GM18867 (cell line): ENCODE measurements at regions not wholly inside any gene's neighbourhood (a gene's known extent, or its start where the extent isn't known, plus 50 kb on each side); places are given as distances from the start of the nearest gene placed in this dataset.
"Not testable (repeated sequence)": the region's sequence is repeated elsewhere in the genome, so short reads cannot be mapped to it uniquely, and the experiment has no call there.

ENCODE experiments used
- ATAC-seq: cut with Tn5 transposase; IDR thresholded peaks from one replicate; pipeline ENCODE4 v1.9.1; 2021; ENCODE audit warnings: mild to moderate bottlenecking, moderate library complexity; ENCODE audit not compliant: unreplicated experiment

- not testable (repeated sequence) for ATAC-seq
Measured at GRCh38 chr2:212875950-212876349, 275.5 kb downstream of the IKZF2 start.

GRCh38 chr2:212873256-212873655 is 278.2 kb downstream of the IKZF2 start:
- no peak for ATAC-seq

GRCh38 chr2:212871597-212871996 is 279.8 kb downstream of the IKZF2 start:
- ATAC-seq: no peak

GRCh38 chr2:212864186-212864585 is 287.2 kb downstream of the IKZF2 start:
- no peak for ATAC-seq

- ATAC-seq: no peak
Measured at GRCh38 chr2:212863185-212863588, 288.2 kb downstream of the IKZF2 start.

GRCh38 chr2:212858496-212858895 is 292.9 kb downstream of the IKZF2 start:
- no peak for ATAC-seq

- no peak for ATAC-seq
Measured at GRCh38 chr2:212854771-212855170, 296.6 kb downstream of the IKZF2 start.

GRCh38 chr2:212854116-212854515 is 297.3 kb downstream of the IKZF2 start:
- no peak for ATAC-seq

- ATAC-seq: no peak
Measured at GRCh38 chr2:212845941-212846340, 305.5 kb downstream of the IKZF2 start.

- ATAC-seq: no peak
Measured at GRCh38 chr2:212843409-212844199, 305.0 kb upstream of the ERBB4 start.

- ATAC-seq: no peak
Measured at GRCh38 chr2:212842544-212843185, 304.1 kb upstream of the ERBB4 start.

- no peak for ATAC-seq
Measured at GRCh38 chr2:212841460-212841859, 302.9 kb upstream of the ERBB4 start.

GRCh38 chr2:212832211-212833195 is 293.9 kb upstream of the ERBB4 start:
- no peak for ATAC-seq

- no peak for ATAC-seq
Measured at GRCh38 chr2:212831671-212832199, 293.1 kb upstream of the ERBB4 start.

GRCh38 chr2:212816267-212816666 is 277.7 kb upstream of the ERBB4 start:
- ATAC-seq: no peak

- ATAC-seq: peak; percentile 57
Measured at GRCh38 chr2:212815453-212815852, 276.9 kb upstream of the ERBB4 start.

- ATAC-seq: no peak
Measured at GRCh38 chr2:212814941-212815340, 276.3 kb upstream of the ERBB4 start.

- no peak for ATAC-seq
Measured at GRCh38 chr2:212811921-212812320, 273.3 kb upstream of the ERBB4 start.

GRCh38 chr2:212811036-212811805 is 272.6 kb upstream of the ERBB4 start:
- peak; percentile 59 for ATAC-seq

- peak; percentile 44 for ATAC-seq
Measured at GRCh38 chr2:212797484-212798205, 259.0 kb upstream of the ERBB4 start.
